ENCODE measurements at regions not wholly inside any gene's neighbourhood (a gene's known extent, or its start where the extent isn't known, plus 50 kb on each side); places are given as distances from the start of the nearest gene placed in this dataset.
A peak's percentile ranks its signal among the peaks of the same experiment; 100 is the strongest.

DNA sequence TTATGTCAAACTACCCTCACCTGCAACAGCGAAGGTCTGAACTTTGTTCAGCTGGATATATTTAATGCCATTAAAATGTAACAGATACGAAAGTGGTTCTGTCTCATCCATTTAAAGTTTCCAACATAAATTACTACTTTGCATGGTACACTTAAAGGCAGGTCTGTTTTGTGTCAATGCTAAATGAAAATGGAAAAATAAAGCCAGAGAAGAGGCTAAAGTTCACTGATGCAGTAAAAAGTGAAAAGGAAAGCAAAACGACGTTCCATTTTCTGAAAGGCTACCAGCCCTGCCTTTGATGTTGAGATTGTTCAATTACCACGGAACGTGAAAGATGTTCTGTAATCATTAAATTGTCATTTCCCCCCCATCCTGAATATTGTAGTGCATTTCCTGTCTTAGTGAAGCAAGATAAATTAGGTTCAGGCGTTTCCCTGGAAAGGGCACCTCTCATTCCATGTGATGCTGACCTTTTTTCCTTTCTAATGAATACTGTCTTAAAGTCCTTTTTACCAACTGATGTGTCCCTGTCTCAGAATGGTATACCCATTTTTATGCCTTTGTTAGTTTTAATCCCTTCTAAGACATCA, 334.7 kb upstream of the JAG1 start:
- no peaks in the 10 kb centered on the region for H3K9me3 ChIP-seq
- H3K79me2 ChIP-seq (ENCODE audit: insufficient read depth): no peaks in the 10 kb centered on the region
- H3K4me2 ChIP-seq: peak overlapping the region; percentile 29; the same call in 1 of the 2 replicates
- peak overlapping the region in 1 of 2 experiments; percentile 19; a peak in 2 of 4 replicates for H3K4me3 ChIP-seq (ENCODE audit: low read depth in 2 of 2, low read length in 1 of 2)
- peak; percentile 61 for TF ChIP-seq TCF12 (IDR thresholded peaks at IDR 0.05)
- TF ChIP-seq PBX3 (IDR thresholded peaks at IDR 0.05): peak; percentile 16; the same call in 1 of the 2 replicates
- no peak for TF ChIP-seq MXI1 (IDR thresholded peaks at IDR 0.05; ENCODE audit: low read depth, low read length)
- no peaks in the 10 kb centered on the region for H4K20me1 ChIP-seq (ENCODE audit: insufficient read depth)
- peak overlapping the region; percentile 77; the same call in 1 of the 2 replicates for H2AFZ ChIP-seq (ENCODE audit: low read depth)
- H3K27ac ChIP-seq (ENCODE audit: low read depth in 2 of 2, low read length in 1 of 2): peak overlapping the region in 1 of 2 experiments; percentile 39; a peak in 1 of 4 replicates
- no peaks in the 10 kb centered on the region; a peak in 2 of 4 replicates for H3K4me1 ChIP-seq (ENCODE audit: control insufficient read depth in 1 of 2, insufficient read depth in 2 of 2, low read depth in 1 of 2, low read length in 1 of 2)
- H3F3A ChIP-seq (replicated peaks; ENCODE audit: insufficient read depth): no peaks in the 10 kb centered on the region
- WGBS (ENCODE audit: low lambda C conversion rate): 26% methylated on average over 7 of the region's 7 CpGs
- no peak for DNase-seq
- no peak overlapping the region for H3K9ac ChIP-seq
- H3K27me3 ChIP-seq (ENCODE audit: insufficient read depth): no peaks in the 10 kb centered on the region
- no peaks in the 10 kb centered on the region for H3K9me2 ChIP-seq
- no peaks in the 10 kb centered on the region for H3K36me3 ChIP-seq (replicated peaks in 1 of 2; ENCODE audit: control insufficient read depth in 1 of 2, insufficient read depth in 2 of 2, low read length in 1 of 2)
- POLR2A ChIA-PET: no interaction called here
- CTCF ChIA-PET: no interaction called here

GRCh38 chr20:11011653-11012052, 337.9 kb upstream of the JAG1 start:
- Histone ChIP-seq H3K4me3 (ENCODE audit: low read depth in 2 of 2, low read length in 1 of 2) (no peak overlapping the region), H2AFZ (ENCODE audit: low read depth) (no peak overlapping the region), H3F3A (replicated peaks; ENCODE audit: insufficient read depth) (no peaks in the 10 kb centered on the region), H3K9me3 (no peaks in the 10 kb centered on the region), H3K27ac (ENCODE audit: low read depth in 2 of 2, low read length in 1 of 2) (no peak overlapping the region), H3K36me3 (replicated peaks in 1 of 2; ENCODE audit: control insufficient read depth in 1 of 2, insufficient read depth in 2 of 2, low read length in 1 of 2) (no peaks in the 10 kb centered on the region), H3K4me2 (no peak overlapping the region), H3K27me3 (ENCODE audit: insufficient read depth) (no peaks in the 10 kb centered on the region), H3K9me2 (no peaks in the 10 kb centered on the region), H3K9ac (no peak overlapping the region), H3K4me1 (ENCODE audit: control insufficient read depth in 1 of 2, insufficient read depth in 2 of 2, low read depth in 1 of 2, low read length in 1 of 2) (no peaks in the 10 kb centered on the region; a peak in 2 of 4 replicates), H3K79me2 (ENCODE audit: insufficient read depth) (no peaks in the 10 kb centered on the region), H4K20me1 (ENCODE audit: insufficient read depth) (no peaks in the 10 kb centered on the region)
- TF ChIP-seq GABPA (IDR thresholded peaks at IDR 0.05; ENCODE audit: low read depth) (no peak), SMC3 (IDR thresholded peaks at IDR 0.05; ENCODE audit: low read depth, low read length) (no peak), TCF12 (IDR thresholded peaks at IDR 0.05) (no peak), CHD2 (IDR thresholded peaks at IDR 0.05; ENCODE audit: low read length, partially characterized antibody) (no peak), USF1 (IDR thresholded peaks at IDR 0.05; ENCODE audit: borderline replicate concordance, low read depth) (no peak), RAD21 (IDR thresholded peaks at IDR 0.05; ENCODE audit: low read length) (no peak), RFX5 (IDR thresholded peaks at IDR 0.05; ENCODE audit: low read length) (no peak), MAX (IDR thresholded peaks at IDR 0.05; ENCODE audit: low read depth) (no peak), JUND (IDR thresholded peaks at IDR 0.05) (no peak), MEF2A (IDR thresholded peaks at IDR 0.05; ENCODE audit: borderline replicate concordance, low read depth) (no peak)
- TF ChIP-seq, protein P1, sequence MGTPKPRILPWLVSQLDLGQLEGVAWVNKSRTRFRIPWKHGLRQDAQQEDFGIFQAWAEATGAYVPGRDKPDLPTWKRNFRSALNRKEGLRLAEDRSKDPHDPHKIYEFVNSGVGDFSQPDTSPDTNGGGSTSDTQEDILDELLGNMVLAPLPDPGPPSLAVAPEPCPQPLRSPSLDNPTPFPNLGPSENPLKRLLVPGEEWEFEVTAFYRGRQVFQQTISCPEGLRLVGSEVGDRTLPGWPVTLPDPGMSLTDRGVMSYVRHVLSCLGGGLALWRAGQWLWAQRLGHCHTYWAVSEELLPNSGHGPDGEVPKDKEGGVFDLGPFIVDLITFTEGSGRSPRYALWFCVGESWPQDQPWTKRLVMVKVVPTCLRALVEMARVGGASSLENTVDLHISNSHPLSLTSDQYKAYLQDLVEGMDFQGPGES (IDR thresholded peaks at IDR 0.05; ENCODE audit: low read depth, low read length): no peak
- ChIA-PET CTCF (no interaction called here), POLR2A (no interaction called here)
- no peak for DNase-seq
